Mesothelial cell of epicardium (in vitro differentiated cells): ENCODE measurements at regions not wholly inside any gene's neighbourhood (a gene's known extent, or its start where the extent isn't known, plus 50 kb on each side); places are given as distances from the start of the nearest gene placed in this dataset.

Experiments used
- DNase-seq, 2 experiments: peaks; one replicate each; pipeline ENCODE4 v3.0.0; 2021; ENCODE audit warnings: low spot score in 2 of 2; ENCODE audit not compliant: unreplicated experiment in 2 of 2
- H3K27ac Mint-ChIP-seq: 2 replicates; pipeline ENCODE4 v1.8.0; 2021; ENCODE audit warnings: mixed read lengths
- H3K27me3 Mint-ChIP-seq: 2 replicates; pipeline ENCODE4 v1.8.0; 2021; ENCODE audit warnings: low read depth, mixed read lengths
- H3K36me3 Mint-ChIP-seq: 2 replicates; pipeline ENCODE4 v1.8.0; 2021; ENCODE audit warnings: mixed read lengths
- H3K4me1 Mint-ChIP-seq: 2 replicates; pipeline ENCODE4 v1.8.0; 2021; ENCODE audit warnings: mixed read lengths
- H3K4me3 Mint-ChIP-seq: 2 replicates; pipeline ENCODE4 v1.8.0; 2021; ENCODE audit warnings: mild to moderate bottlenecking, moderate library complexity, mixed read lengths
- H3K9me3 Mint-ChIP-seq: 2 replicates; pipeline ENCODE4 v1.8.0; 2021; ENCODE audit warnings: mixed read lengths
- CTCF ChIP-seq: fragments of 200-600 bp; sonication (generic); IDR thresholded peaks from one replicate; pipeline ENCODE4 v1.5.0; 2021; ENCODE audit warnings: antibody characterized with exemption; ENCODE audit not compliant: unreplicated experiment

GRCh38 chr5:175054243-175054642, 329.9 kb downstream of the MSX2 start:
- H3K36me3 Mint-ChIP-seq: no peaks in the 10 kb centered on the region
- no peak for TF ChIP-seq CTCF
- no peaks in the 10 kb centered on the region for H3K9me3 Mint-ChIP-seq
- H3K27ac Mint-ChIP-seq: no peak overlapping the region
- no peaks in the 10 kb centered on the region for H3K4me1 Mint-ChIP-seq
- peaks cover 69% of the 10 kb centered on the region for H3K27me3 Mint-ChIP-seq
- no peak for DNase-seq
- no peak overlapping the region for H3K4me3 Mint-ChIP-seq

- no peaks in the 10 kb centered on the region for H3K36me3 Mint-ChIP-seq
- no peak overlapping the region for H3K4me3 Mint-ChIP-seq
- no peak for DNase-seq
- H3K27ac Mint-ChIP-seq: no peak overlapping the region
- H3K27me3 Mint-ChIP-seq: peaks cover 60% of the 10 kb centered on the region
- no peaks in the 10 kb centered on the region for H3K4me1 Mint-ChIP-seq
- no peak for TF ChIP-seq CTCF
- H3K9me3 Mint-ChIP-seq: no peaks in the 10 kb centered on the region
Measured at GRCh38 chr5:175052351-175052750, 328.0 kb downstream of the MSX2 start.

GRCh38 chr5:175047048-175047447, 322.7 kb downstream of the MSX2 start:
- no peak for DNase-seq
- Mint-ChIP-seq H3K4me3 (no peak overlapping the region), H3K4me1 (no peaks in the 10 kb centered on the region), H3K27ac (no peak overlapping the region), H3K9me3 (no peaks in the 10 kb centered on the region), H3K36me3 (no peaks in the 10 kb centered on the region), H3K27me3 (peaks cover 48% of the 10 kb centered on the region)
- TF ChIP-seq CTCF: no peak

GRCh38 chr5:175045820-175046219, 321.4 kb downstream of the MSX2 start:
- no peak overlapping the region for H3K4me3 Mint-ChIP-seq
- TF ChIP-seq CTCF: no peak
- no peak for DNase-seq
- peaks cover 42% of the 10 kb centered on the region for H3K27me3 Mint-ChIP-seq
- H3K9me3 Mint-ChIP-seq: peaks cover under 1% of the 10 kb centered on the region
- H3K27ac Mint-ChIP-seq: no peak overlapping the region
- no peaks in the 10 kb centered on the region for H3K36me3 Mint-ChIP-seq
- no peaks in the 10 kb centered on the region for H3K4me1 Mint-ChIP-seq

- Mint-ChIP-seq H3K4me3 (no peak overlapping the region), H3K27me3 (peaks cover 21% of the 10 kb centered on the region), H3K4me1 (no peaks in the 10 kb centered on the region), H3K9me3 (peaks cover 13% of the 10 kb centered on the region), H3K36me3 (no peaks in the 10 kb centered on the region), H3K27ac (no peak overlapping the region)
- no peak for TF ChIP-seq CTCF
- no peak for DNase-seq
Measured at GRCh38 chr5:175037820-175038219, 313.4 kb downstream of the MSX2 start.

GRCh38 chr5:175035882-175036533, 311.6 kb downstream of the MSX2 start:
- no peaks in the 10 kb centered on the region for H3K4me1 Mint-ChIP-seq
- DNase-seq: no peak
- H3K9me3 Mint-ChIP-seq: peaks cover 13% of the 10 kb centered on the region
- no peaks in the 10 kb centered on the region for H3K36me3 Mint-ChIP-seq
- no peak for TF ChIP-seq CTCF
- peaks cover 22% of the 10 kb centered on the region for H3K27me3 Mint-ChIP-seq
- no peak overlapping the region for H3K27ac Mint-ChIP-seq
- no peak overlapping the region for H3K4me3 Mint-ChIP-seq
